ENCODE measurements at regions not wholly inside any gene's neighbourhood (a gene's known extent, or its start where the extent isn't known, plus 50 kb on each side); places are given as distances from the start of the nearest gene placed in this dataset.

- H3K4me3 ChIP-seq (ENCODE audit: low read length in 2 of 2) = no peak overlapping the region
- no peaks in the 10 kb centered on the region for H3K36me3 ChIP-seq (ENCODE audit: control insufficient read depth in 2 of 2, insufficient read depth in 2 of 2, low read length in 2 of 2)
- no peak overlapping the region for H3K9ac ChIP-seq (ENCODE audit: low read length in 2 of 2)
- no peaks in the 10 kb centered on the region for H3K9me3 ChIP-seq (ENCODE audit: control insufficient read depth in 2 of 2, low read length in 2 of 2)
- H3K4me1 ChIP-seq (ENCODE audit: control insufficient read depth, insufficient read depth, low read length) = peaks cover 2% of the 10 kb centered on the region
- no peaks in the 10 kb centered on the region for H3K27me3 ChIP-seq (ENCODE audit: control insufficient read depth in 1 of 2, insufficient read depth in 2 of 2, low read length in 2 of 2)
- H3K27ac ChIP-seq (ENCODE audit: low read length) = no peak overlapping the region
Observed at GRCh38 chr5:109469896-109470662, 60.3 kb upstream of the PJA2 start.

GRCh38 chr5:109468737-109469420 is 59.1 kb upstream of the PJA2 start:
- H3K4me3 ChIP-seq (ENCODE audit: low read length in 2 of 2) = no peak overlapping the region
- no peaks in the 10 kb centered on the region for H3K27me3 ChIP-seq (ENCODE audit: control insufficient read depth in 1 of 2, insufficient read depth in 2 of 2, low read length in 2 of 2)
- no peak overlapping the region for H3K27ac ChIP-seq (ENCODE audit: low read length)
- no peak overlapping the region for H3K9ac ChIP-seq (ENCODE audit: low read length in 2 of 2)
- no peaks in the 10 kb centered on the region for H3K36me3 ChIP-seq (ENCODE audit: control insufficient read depth in 2 of 2, insufficient read depth in 2 of 2, low read length in 2 of 2)
- H3K9me3 ChIP-seq (ENCODE audit: control insufficient read depth in 2 of 2, low read length in 2 of 2) = no peaks in the 10 kb centered on the region
- peaks cover 2% of the 10 kb centered on the region for H3K4me1 ChIP-seq (ENCODE audit: control insufficient read depth, insufficient read depth, low read length)

- Histone ChIP-seq H3K9ac (ENCODE audit: low read length in 2 of 2) (no peak overlapping the region), H3K4me1 (ENCODE audit: control insufficient read depth, insufficient read depth, low read length) (peaks cover 2% of the 10 kb centered on the region), H3K4me3 (ENCODE audit: low read length in 2 of 2) (no peak overlapping the region), H3K27me3 (ENCODE audit: control insufficient read depth in 1 of 2, insufficient read depth in 2 of 2, low read length in 2 of 2) (no peaks in the 10 kb centered on the region), H3K27ac (ENCODE audit: low read length) (no peak overlapping the region), H3K36me3 (ENCODE audit: control insufficient read depth in 2 of 2, insufficient read depth in 2 of 2, low read length in 2 of 2) (no peaks in the 10 kb centered on the region), H3K9me3 (ENCODE audit: control insufficient read depth in 2 of 2, low read length in 2 of 2) (no peaks in the 10 kb centered on the region)
Observed at GRCh38 chr5:109468288-109468676, 58.5 kb upstream of the PJA2 start.

- H3K36me3 ChIP-seq (ENCODE audit: control insufficient read depth in 2 of 2, insufficient read depth in 2 of 2, low read length in 2 of 2) = no peaks in the 10 kb centered on the region
- peaks cover 2% of the 10 kb centered on the region for H3K4me1 ChIP-seq (ENCODE audit: control insufficient read depth, insufficient read depth, low read length)
- no peak overlapping the region for H3K27ac ChIP-seq (ENCODE audit: low read length)
- H3K9ac ChIP-seq (ENCODE audit: low read length in 2 of 2) = no peak overlapping the region
- no peaks in the 10 kb centered on the region for H3K9me3 ChIP-seq (ENCODE audit: control insufficient read depth in 2 of 2, low read length in 2 of 2)
- no peak overlapping the region for H3K4me3 ChIP-seq (ENCODE audit: low read length in 2 of 2)
- H3K27me3 ChIP-seq (ENCODE audit: control insufficient read depth in 1 of 2, insufficient read depth in 2 of 2, low read length in 2 of 2) = no peaks in the 10 kb centered on the region
Observed at GRCh38 chr5:109467058-109467457, 57.3 kb upstream of the PJA2 start.
